ENCODE measurements at regions not wholly inside any gene's neighbourhood (a gene's known extent, or its start where the extent isn't known, plus 50 kb on each side); places are given as distances from the start of the nearest gene placed in this dataset.

- TF ChIP-seq CTCF (IDR thresholded peaks at IDR 0.05), result no peak
- no peak for ATAC-seq (ENCODE audit: low FRiP score)
- DNase-seq (ENCODE audit: low spot score), result no peak
These were observed 189.1 kb upstream of the ADRA1B start for GRCh38 chr5:159727167-159727566.

GRCh38 chr5:159730285-159730684 lies 186.0 kb upstream of the ADRA1B start:
- no peak for DNase-seq (ENCODE audit: low spot score)
- TF ChIP-seq CTCF (IDR thresholded peaks at IDR 0.05), result no peak
- no peak for ATAC-seq (ENCODE audit: low FRiP score)

- ATAC-seq (ENCODE audit: low FRiP score) (no peak), DNase-seq (ENCODE audit: low spot score) (no peak)
- no peak for TF ChIP-seq CTCF (IDR thresholded peaks at IDR 0.05)
These were observed 184.1 kb upstream of the ADRA1B start for GRCh38 chr5:159732220-159732619.

- no peak for TF ChIP-seq CTCF (IDR thresholded peaks at IDR 0.05)
- DNase-seq (ENCODE audit: low spot score), result no peak
- ATAC-seq (ENCODE audit: low FRiP score), result no peak
These were observed 181.9 kb upstream of the ADRA1B start for GRCh38 chr5:159734366-159734765.

- no peak for TF ChIP-seq CTCF (IDR thresholded peaks at IDR 0.05)
- ATAC-seq (ENCODE audit: low FRiP score) (no peak), DNase-seq (ENCODE audit: low spot score) (no peak)
These were observed 181.2 kb upstream of the ADRA1B start for GRCh38 chr5:159735036-159735435.

GRCh38 chr5:159735749-159736660 lies 180.3 kb upstream of the ADRA1B start:
- TF ChIP-seq CTCF (IDR thresholded peaks at IDR 0.05), result no peak
- no peak for ATAC-seq (ENCODE audit: low FRiP score)
- DNase-seq (ENCODE audit: low spot score), result no peak

- DNase-seq (ENCODE audit: low spot score) (no peak), ATAC-seq (ENCODE audit: low FRiP score) (no peak)
These were observed 179.4 kb upstream of the ADRA1B start for GRCh38 chr5:159736844-159737243.

More at GRCh38 chr5:159736844-159737243, 179.4 kb upstream of the ADRA1B start:
- TF ChIP-seq CTCF (IDR thresholded peaks at IDR 0.05), result no peak
